ENCODE measurements at regions not wholly inside any gene's neighbourhood (a gene's known extent, or its start where the extent isn't known, plus 50 kb on each side); places are given as distances from the start of the nearest gene placed in this dataset.
A peak's percentile ranks its signal among the peaks of the same experiment; 100 is the strongest.
"Not testable (repeated sequence)": the region's sequence is repeated elsewhere in the genome, so short reads cannot be mapped to it uniquely, and the experiment has no call there.

GRCh38 chr7:9498303-9498702 lies 1064.9 kb downstream of the NXPH1 start:
- no peak for DNase-seq (ENCODE audit: low spot score)

GRCh38 chr7:9502269-9502668 lies 1068.9 kb downstream of the NXPH1 start:
- no peak for DNase-seq (ENCODE audit: low spot score)

- DNase-seq (ENCODE audit: low spot score): no peak
Observed at GRCh38 chr7:9504678-9505077, 1071.3 kb downstream of the NXPH1 start.

GRCh38 chr7:9505516-9505915 lies 1072.1 kb downstream of the NXPH1 start:
- DNase-seq (ENCODE audit: low spot score): no peak

GRCh38 chr7:9507290-9507689 lies 1073.9 kb downstream of the NXPH1 start:
- DNase-seq (ENCODE audit: low spot score): no peak

GRCh38 chr7:9516662-9517061 lies 1083.3 kb downstream of the NXPH1 start:
- no peak for DNase-seq (ENCODE audit: low spot score)

- no peak for DNase-seq (ENCODE audit: low spot score)
Observed at GRCh38 chr7:9523579-9523978, 1090.2 kb downstream of the NXPH1 start.

- not testable (repeated sequence) for DNase-seq (ENCODE audit: low spot score)
Observed at GRCh38 chr7:9552431-9552830, 1119.0 kb downstream of the NXPH1 start.

GRCh38 chr7:9557853-9558252 lies 1124.4 kb downstream of the NXPH1 start:
- no peak for DNase-seq (ENCODE audit: low spot score)

- DNase-seq (ENCODE audit: low spot score): no peak
Observed at GRCh38 chr7:9575716-9576115, 1142.3 kb downstream of the NXPH1 start.

GRCh38 chr7:9582824-9583223 lies 1149.4 kb downstream of the NXPH1 start:
- no peak for DNase-seq (ENCODE audit: low spot score)

- no peak for DNase-seq (ENCODE audit: low spot score)
Observed at GRCh38 chr7:9598411-9598810, 1165.0 kb downstream of the NXPH1 start.

GRCh38 chr7:9600974-9601373 lies 1167.6 kb downstream of the NXPH1 start:
- DNase-seq (ENCODE audit: low spot score): no peak

GRCh38 chr7:9603291-9603690 lies 1169.9 kb downstream of the NXPH1 start:
- DNase-seq (ENCODE audit: low spot score): no peak

GRCh38 chr7:9608560-9608959 lies 1175.2 kb downstream of the NXPH1 start:
- no peak for DNase-seq (ENCODE audit: low spot score)

GRCh38 chr7:9620899-9621298 lies 1187.5 kb downstream of the NXPH1 start:
- not testable (repeated sequence) for DNase-seq (ENCODE audit: low spot score)

- DNase-seq (ENCODE audit: low spot score): peak; percentile 85
Observed at GRCh38 chr7:9621306-9621902, 1188.0 kb downstream of the NXPH1 start.

- DNase-seq (ENCODE audit: low spot score): no peak
Observed at GRCh38 chr7:9621927-9622326, 1188.5 kb downstream of the NXPH1 start.

- no peak for DNase-seq (ENCODE audit: low spot score)
Observed at GRCh38 chr7:9625953-9626352, 1192.5 kb downstream of the NXPH1 start.

- no peak for DNase-seq (ENCODE audit: low spot score)
Observed at GRCh38 chr7:9645756-9646155, 1212.3 kb downstream of the NXPH1 start.

GRCh38 chr7:9657257-9657656 lies 1223.8 kb downstream of the NXPH1 start:
- no peak for DNase-seq (ENCODE audit: low spot score)

GRCh38 chr7:9671979-9672917 lies 1238.8 kb downstream of the NXPH1 start:
- no peak for DNase-seq (ENCODE audit: low spot score)

GRCh38 chr7:9680713-9681112 lies 1247.3 kb downstream of the NXPH1 start:
- DNase-seq (ENCODE audit: low spot score): no peak
